Karpas-422 (cell line): ENCODE measurements at regions not wholly inside any gene's neighbourhood (a gene's known extent, or its start where the extent isn't known, plus 50 kb on each side); places are given as distances from the start of the nearest gene placed in this dataset.

Source experiments
- DNase-seq: peaks from one replicate; pipeline ENCODE4 v3.0.0-alpha.2; 2015
- H2AFZ ChIP-seq: fragments of 200-600 bp; sonication (generic); 2 replicates; pipeline ENCODE4 v1.6.1; 2014; ENCODE audit warnings: antibody characterized with exemption, low read length, mixed read lengths
- H3K27ac ChIP-seq: fragments of 200-600 bp; sonication (generic); 2 replicates; pipeline ENCODE4 v1.5.1; 2014; ENCODE audit warnings: mild to moderate bottlenecking, low read length, moderate library complexity
- H3K27me3 ChIP-seq: fragments of 200-600 bp; sonication (generic); 2 replicates; pipeline ENCODE4 v1.6.1; 2014; ENCODE audit warnings: low read length, mixed read lengths
- H3K36me3 ChIP-seq: fragments of 200-600 bp; sonication (generic); 2 replicates; pipeline ENCODE4 v1.6.1; 2014; ENCODE audit warnings: low read length, mixed read lengths; ENCODE audit not compliant: insufficient read depth
- H3K4me1 ChIP-seq: fragments of 200-600 bp; sonication (generic); 2 replicates; pipeline ENCODE4 v1.6.1; 2014; ENCODE audit warnings: mild to moderate bottlenecking, low read length, mixed read lengths
- H3K4me2 ChIP-seq: fragments of 200-600 bp; sonication (generic); 2 replicates; pipeline ENCODE4 v1.6.1; 2014; ENCODE audit warnings: low read length, low read depth, mild to moderate bottlenecking; ENCODE audit not compliant: poor library complexity, severe bottlenecking
- H3K4me3 ChIP-seq: fragments of 200-600 bp; sonication (generic); 2 replicates; pipeline ENCODE4 v1.5.1; 2014; ENCODE audit warnings: mild to moderate bottlenecking, antibody characterized with exemption, low read length, mixed read lengths
- H3K79me2 ChIP-seq: fragments of 200-600 bp; sonication (generic); 2 replicates; pipeline ENCODE4 v1.6.1; 2014; ENCODE audit warnings: mild to moderate bottlenecking, low read length, mixed read lengths
- H3K9ac ChIP-seq: fragments of 200-600 bp; sonication (generic); 2 replicates; pipeline ENCODE4 v1.6.0; 2014; ENCODE audit warnings: low read length
- H3K9me2 ChIP-seq: fragments of 200-600 bp; sonication (generic), shearing (Covaris generic); replicated peaks from 2 replicates; pipeline ENCODE4 v1.6.0; 2014; ENCODE audit warnings: mild to moderate bottlenecking, low read length, moderate library complexity; ENCODE audit not compliant: insufficient read depth
- H3K9me3 ChIP-seq: fragments of 300-700, 200-600 bp; sonication (generic); 2 replicates; pipeline ENCODE4 v1.6.1; 2014; ENCODE audit warnings: low read length, mixed read lengths
- H4K20me1 ChIP-seq: fragments of 200-600 bp; sonication (generic); 2 replicates; pipeline ENCODE4 v1.6.1; 2014; ENCODE audit warnings: mild to moderate bottlenecking, antibody characterized with exemption, low read length, low read depth; ENCODE audit not compliant: insufficient read depth

- no peak for DNase-seq
- H3K4me1 ChIP-seq, result no peaks in the 10 kb centered on the region
- no peaks in the 10 kb centered on the region for H3K79me2 ChIP-seq
- H3K36me3 ChIP-seq, result no peaks in the 10 kb centered on the region
- no peaks in the 10 kb centered on the region for H3K9me2 ChIP-seq
- H3K4me3 ChIP-seq, result no peak overlapping the region
- H4K20me1 ChIP-seq, result no peaks in the 10 kb centered on the region
- no peak overlapping the region for H3K4me2 ChIP-seq
- H3K27me3 ChIP-seq, result no peaks in the 10 kb centered on the region
- no peak overlapping the region for H3K27ac ChIP-seq
- no peaks in the 10 kb centered on the region for H3K9me3 ChIP-seq
- H2AFZ ChIP-seq, result no peak overlapping the region
- no peak overlapping the region for H3K9ac ChIP-seq
Measured at GRCh38 chrX:51437521-51437920, 58.9 kb downstream of the NUDT11 start.

GRCh38 chrX:51435101-51435500, 61.3 kb downstream of the NUDT11 start:
- H3K4me2 ChIP-seq, result no peak overlapping the region
- no peaks in the 10 kb centered on the region for H3K27me3 ChIP-seq
- no peaks in the 10 kb centered on the region for H4K20me1 ChIP-seq
- no peaks in the 10 kb centered on the region for H3K79me2 ChIP-seq
- H3K27ac ChIP-seq, result no peak overlapping the region
- H3K9me2 ChIP-seq, result no peaks in the 10 kb centered on the region
- no peaks in the 10 kb centered on the region for H3K36me3 ChIP-seq
- no peaks in the 10 kb centered on the region for H3K4me1 ChIP-seq
- DNase-seq, result no peak
- H3K4me3 ChIP-seq, result no peak overlapping the region
- no peak overlapping the region for H3K9ac ChIP-seq
- no peak overlapping the region for H2AFZ ChIP-seq
- H3K9me3 ChIP-seq, result no peaks in the 10 kb centered on the region

GRCh38 chrX:51421972-51422597, 74.3 kb downstream of the NUDT11 start:
- Histone ChIP-seq H3K9me2 (no peaks in the 10 kb centered on the region), H3K4me3 (no peak overlapping the region), H3K9ac (no peak overlapping the region), H3K4me2 (no peak overlapping the region), H2AFZ (no peak overlapping the region), H3K27ac (no peak overlapping the region), H3K27me3 (no peaks in the 10 kb centered on the region), H4K20me1 (no peaks in the 10 kb centered on the region), H3K9me3 (no peaks in the 10 kb centered on the region), H3K4me1 (no peaks in the 10 kb centered on the region), H3K36me3 (no peaks in the 10 kb centered on the region), H3K79me2 (no peaks in the 10 kb centered on the region)
- DNase-seq, result no peak

- DNase-seq, result peak; percentile 81
- no peaks in the 10 kb centered on the region for H3K36me3 ChIP-seq
- H3K27ac ChIP-seq, result no peak overlapping the region
- no peaks in the 10 kb centered on the region for H4K20me1 ChIP-seq
- no peaks in the 10 kb centered on the region for H3K4me1 ChIP-seq
- H3K79me2 ChIP-seq, result no peaks in the 10 kb centered on the region
- no peak overlapping the region for H3K4me2 ChIP-seq
- H3K9me3 ChIP-seq, result no peaks in the 10 kb centered on the region
- no peak overlapping the region for H3K4me3 ChIP-seq
- no peak overlapping the region for H2AFZ ChIP-seq
- H3K9me2 ChIP-seq, result no peaks in the 10 kb centered on the region
- no peaks in the 10 kb centered on the region for H3K27me3 ChIP-seq
- H3K9ac ChIP-seq, result no peak overlapping the region
Measured at GRCh38 chrX:51420610-51421009, 75.8 kb downstream of the NUDT11 start.

GRCh38 chrX:51408462-51408861, 75.8 kb downstream of the NUDT10 start:
- no peak for DNase-seq

GRCh38 chrX:51407520-51408409, 75.1 kb downstream of the NUDT10 start:
- Histone ChIP-seq H4K20me1 (no peaks in the 10 kb centered on the region), H3K27me3 (no peaks in the 10 kb centered on the region), H3K4me3 (no peak overlapping the region), H3K9me3 (no peaks in the 10 kb centered on the region), H2AFZ (no peak overlapping the region), H3K4me2 (no peak overlapping the region), H3K27ac (no peak overlapping the region), H3K9me2 (no peaks in the 10 kb centered on the region), H3K4me1 (no peaks in the 10 kb centered on the region), H3K9ac (no peak overlapping the region), H3K79me2 (no peaks in the 10 kb centered on the region), H3K36me3 (no peaks in the 10 kb centered on the region)
- no peak for DNase-seq

More at GRCh38 chrX:51408462-51408861, 75.8 kb downstream of the NUDT10 start:
- no peak overlapping the region for H2AFZ ChIP-seq
- H3K4me2 ChIP-seq, result no peak overlapping the region
- H3K4me3 ChIP-seq, result no peak overlapping the region
- H3K79me2 ChIP-seq, result no peaks in the 10 kb centered on the region
- H3K27me3 ChIP-seq, result no peaks in the 10 kb centered on the region
- no peak overlapping the region for H3K9ac ChIP-seq
- no peaks in the 10 kb centered on the region for H4K20me1 ChIP-seq
- no peaks in the 10 kb centered on the region for H3K9me2 ChIP-seq
- H3K36me3 ChIP-seq, result no peaks in the 10 kb centered on the region
- H3K4me1 ChIP-seq, result no peaks in the 10 kb centered on the region
- H3K9me3 ChIP-seq, result no peaks in the 10 kb centered on the region
- no peak overlapping the region for H3K27ac ChIP-seq

- Histone ChIP-seq H4K20me1 (no peaks in the 10 kb centered on the region), H2AFZ (no peak overlapping the region), H3K27me3 (no peaks in the 10 kb centered on the region), H3K4me2 (no peak overlapping the region), H3K36me3 (no peaks in the 10 kb centered on the region), H3K9ac (no peak overlapping the region), H3K9me3 (no peaks in the 10 kb centered on the region), H3K79me2 (no peaks in the 10 kb centered on the region), H3K9me2 (no peaks in the 10 kb centered on the region), H3K27ac (no peak overlapping the region), H3K4me1 (no peaks in the 10 kb centered on the region), H3K4me3 (no peak overlapping the region)
- DNase-seq, result no peak
Measured at GRCh38 chrX:51406688-51407519, 74.3 kb downstream of the NUDT10 start.

GRCh38 chrX:51404445-51404844, 71.8 kb downstream of the NUDT10 start:
- no peak for DNase-seq
- no peak overlapping the region for H3K4me3 ChIP-seq
- H3K9me2 ChIP-seq, result no peaks in the 10 kb centered on the region
- H3K79me2 ChIP-seq, result no peaks in the 10 kb centered on the region
- H2AFZ ChIP-seq, result no peak overlapping the region
- no peaks in the 10 kb centered on the region for H3K4me1 ChIP-seq
- no peak overlapping the region for H3K9ac ChIP-seq
- no peaks in the 10 kb centered on the region for H3K27me3 ChIP-seq
- no peak overlapping the region for H3K27ac ChIP-seq
- no peaks in the 10 kb centered on the region for H3K9me3 ChIP-seq
- H4K20me1 ChIP-seq, result no peaks in the 10 kb centered on the region
- H3K36me3 ChIP-seq, result no peaks in the 10 kb centered on the region
- H3K4me2 ChIP-seq, result no peak overlapping the region
